LNCAP (cell line): ENCODE measurements at regions not wholly inside any gene's neighbourhood (a gene's known extent, or its start where the extent isn't known, plus 50 kb on each side); places are given as distances from the start of the nearest gene placed in this dataset.

Experiments
- CTCF ChIP-seq: fragments of 450-650 bp; IDR thresholded peaks from 2 replicates; pipeline ENCODE4 v1.5.1; 2017; ENCODE audit warnings: mild to moderate bottlenecking

GRCh38 chr6:169081248-169081647, 172.4 kb downstream of the THBS2 start:
- no peak for TF ChIP-seq CTCF

GRCh38 chr6:169079650-169080049, 174.0 kb downstream of the THBS2 start:
- TF ChIP-seq CTCF, result no peak

- no peak for TF ChIP-seq CTCF
Observed at GRCh38 chr6:169078399-169079145, 175.1 kb downstream of the THBS2 start.

GRCh38 chr6:169075915-169076654, 177.6 kb downstream of the THBS2 start:
- no peak for TF ChIP-seq CTCF

GRCh38 chr6:169075211-169075914, 178.3 kb downstream of the THBS2 start:
- no peak for TF ChIP-seq CTCF

- no peak for TF ChIP-seq CTCF
Observed at GRCh38 chr6:169074526-169074925, 179.1 kb downstream of the THBS2 start.

- no peak for TF ChIP-seq CTCF
Observed at GRCh38 chr6:169073311-169073710, 180.3 kb downstream of the THBS2 start.
